ENCODE measurements at regions not wholly inside any gene's neighbourhood (a gene's known extent, or its start where the extent isn't known, plus 50 kb on each side); places are given as distances from the start of the nearest gene placed in this dataset.
"Not testable (repeated sequence)": the region's sequence is repeated elsewhere in the genome, so short reads cannot be mapped to it uniquely, and the experiment has no call there.

DNA sequence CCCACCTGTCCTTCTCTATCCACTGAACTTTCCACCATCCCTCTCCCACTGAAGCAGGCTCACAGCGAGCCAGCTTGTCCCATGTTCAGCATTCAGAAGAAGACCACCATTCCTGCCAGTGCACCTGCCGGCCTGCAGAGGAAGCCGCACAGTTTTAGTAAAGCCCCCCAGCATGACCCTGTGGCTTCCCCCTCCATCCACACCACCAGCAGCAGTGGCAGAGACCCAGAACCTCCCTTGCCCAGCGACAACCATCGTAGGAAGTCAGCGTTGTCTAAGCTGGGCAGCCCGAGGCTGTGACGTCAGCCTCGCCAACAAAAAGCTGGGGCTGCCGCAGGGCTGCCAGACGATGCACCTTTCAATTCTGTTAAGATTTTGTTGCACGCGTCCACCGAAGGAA is 66.6 kb upstream of the TAMM41 start:
- H3K4me3 ChIP-seq (ENCODE audit: low read depth, low read length) = no peak overlapping the region
- H3K9me3 ChIP-seq (ENCODE audit: control insufficient read depth in 2 of 2, low read length in 2 of 2) = no peaks in the 10 kb centered on the region
- H3K27me3 Mint-ChIP-seq = no peaks in the 10 kb centered on the region
- no peaks in the 10 kb centered on the region for H3K36me3 ChIP-seq (ENCODE audit: control insufficient read depth, insufficient read depth, low read length)
- H3K4me3 Mint-ChIP-seq = peak overlapping the region in 1 of 4 donors; percentile 5
- H3K4me1 ChIP-seq (ENCODE audit: control insufficient read depth, insufficient read depth, low read length, poor library complexity, severe bottlenecking) = peaks cover 13% of the 10 kb centered on the region
- no peaks in the 10 kb centered on the region for H3K36me3 Mint-ChIP-seq
- DNase-seq = no peak
- no peaks in the 10 kb centered on the region for H3K27me3 ChIP-seq (ENCODE audit: control insufficient read depth, insufficient read depth, low read length)
- H3K4me1 Mint-ChIP-seq = peaks cover 0 to 19% (median 4%) of the 10 kb centered on the region in 4 donors
- no peaks in the 10 kb centered on the region for H3K9me3 Mint-ChIP-seq
- H3K27ac ChIP-seq (ENCODE audit: insufficient read depth, low read length, poor library complexity, severe bottlenecking) = no peak overlapping the region
- no peak overlapping the region for H3K27ac Mint-ChIP-seq
- ATAC-seq (ENCODE audit: low read depth in 2 of 2) = no peak

DNA sequence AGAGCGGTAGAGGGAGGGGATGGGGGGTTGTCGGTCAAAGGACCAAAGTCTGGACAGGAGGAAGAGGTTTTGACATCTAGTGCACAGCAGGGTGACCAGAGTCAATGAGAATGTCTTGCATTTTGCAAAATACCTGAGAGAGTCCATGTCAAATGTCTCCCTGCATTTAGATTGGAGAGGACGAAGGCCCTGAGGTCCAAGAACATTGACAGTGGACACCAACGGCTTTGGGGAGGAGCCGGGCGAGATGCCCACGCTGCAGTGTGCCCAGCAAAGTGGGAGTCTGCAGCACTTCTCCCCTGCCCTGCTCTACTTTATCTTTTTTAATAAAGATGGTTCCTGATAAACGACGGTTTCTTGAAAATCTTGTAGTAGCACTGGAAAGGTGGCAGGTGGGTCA is 67.4 kb upstream of the TAMM41 start:
- H3K27me3 ChIP-seq (ENCODE audit: control insufficient read depth, insufficient read depth, low read length) = no peaks in the 10 kb centered on the region
- ATAC-seq (ENCODE audit: low read depth in 2 of 2) (no peak), DNase-seq (no peak)
- no peaks in the 10 kb centered on the region for H3K9me3 ChIP-seq (ENCODE audit: control insufficient read depth in 2 of 2, low read length in 2 of 2)
- Mint-ChIP-seq H3K27me3 (no peaks in the 10 kb centered on the region), H3K4me3 (no peak overlapping the region), H3K4me1 (peaks cover 0 to 12% (median 3%) of the 10 kb centered on the region in 4 donors), H3K36me3 (no peaks in the 10 kb centered on the region), H3K9me3 (no peaks in the 10 kb centered on the region), H3K27ac (no peak overlapping the region)
- no peaks in the 10 kb centered on the region for H3K36me3 ChIP-seq (ENCODE audit: control insufficient read depth, insufficient read depth, low read length)
- H3K27ac ChIP-seq (ENCODE audit: insufficient read depth, low read length, poor library complexity, severe bottlenecking) = no peak overlapping the region
- no peak overlapping the region for H3K4me3 ChIP-seq (ENCODE audit: low read depth, low read length)
- H3K4me1 ChIP-seq (ENCODE audit: control insufficient read depth, insufficient read depth, low read length, poor library complexity, severe bottlenecking) = peaks cover 13% of the 10 kb centered on the region

DNA sequence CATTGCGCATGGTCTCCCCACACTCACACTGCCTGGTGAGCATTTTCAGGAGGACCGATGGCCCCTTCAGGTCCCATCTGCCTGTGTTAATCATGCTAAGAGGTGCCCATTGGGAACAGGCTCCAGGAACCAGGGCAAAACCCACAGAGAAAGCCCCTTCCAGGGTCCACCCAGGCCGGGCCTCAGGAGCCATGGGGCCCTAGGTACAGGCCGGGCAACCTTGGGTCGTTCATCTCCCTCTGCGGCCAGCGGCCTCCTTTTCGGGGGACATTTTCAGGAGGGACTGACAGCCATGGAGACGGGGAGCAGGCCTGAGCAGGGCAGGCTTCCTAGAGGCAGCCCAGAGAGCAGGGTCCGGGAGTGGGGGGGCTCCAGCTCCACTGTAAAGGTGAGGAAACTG is 68.0 kb upstream of the TAMM41 start:
- Histone ChIP-seq H3K27me3 (ENCODE audit: control insufficient read depth, insufficient read depth, low read length) (no peaks in the 10 kb centered on the region), H3K27ac (ENCODE audit: insufficient read depth, low read length, poor library complexity, severe bottlenecking) (no peak overlapping the region), H3K9me3 (ENCODE audit: control insufficient read depth in 2 of 2, low read length in 2 of 2) (no peaks in the 10 kb centered on the region), H3K4me3 (ENCODE audit: low read depth, low read length) (no peak overlapping the region), H3K4me1 (ENCODE audit: control insufficient read depth, insufficient read depth, low read length, poor library complexity, severe bottlenecking) (peaks cover 7% of the 10 kb centered on the region), H3K36me3 (ENCODE audit: control insufficient read depth, insufficient read depth, low read length) (no peaks in the 10 kb centered on the region)
- Mint-ChIP-seq H3K9me3 (no peaks in the 10 kb centered on the region), H3K27ac (no peak overlapping the region), H3K27me3 (peaks cover 4% of the 10 kb centered on the region), H3K4me1 (peaks cover 0 to 7% (median 0%) of the 10 kb centered on the region in 4 donors), H3K36me3 (no peaks in the 10 kb centered on the region), H3K4me3 (no peak overlapping the region)
- ATAC-seq (ENCODE audit: low read depth in 2 of 2) = no peak
- no peak for DNase-seq

DNA sequence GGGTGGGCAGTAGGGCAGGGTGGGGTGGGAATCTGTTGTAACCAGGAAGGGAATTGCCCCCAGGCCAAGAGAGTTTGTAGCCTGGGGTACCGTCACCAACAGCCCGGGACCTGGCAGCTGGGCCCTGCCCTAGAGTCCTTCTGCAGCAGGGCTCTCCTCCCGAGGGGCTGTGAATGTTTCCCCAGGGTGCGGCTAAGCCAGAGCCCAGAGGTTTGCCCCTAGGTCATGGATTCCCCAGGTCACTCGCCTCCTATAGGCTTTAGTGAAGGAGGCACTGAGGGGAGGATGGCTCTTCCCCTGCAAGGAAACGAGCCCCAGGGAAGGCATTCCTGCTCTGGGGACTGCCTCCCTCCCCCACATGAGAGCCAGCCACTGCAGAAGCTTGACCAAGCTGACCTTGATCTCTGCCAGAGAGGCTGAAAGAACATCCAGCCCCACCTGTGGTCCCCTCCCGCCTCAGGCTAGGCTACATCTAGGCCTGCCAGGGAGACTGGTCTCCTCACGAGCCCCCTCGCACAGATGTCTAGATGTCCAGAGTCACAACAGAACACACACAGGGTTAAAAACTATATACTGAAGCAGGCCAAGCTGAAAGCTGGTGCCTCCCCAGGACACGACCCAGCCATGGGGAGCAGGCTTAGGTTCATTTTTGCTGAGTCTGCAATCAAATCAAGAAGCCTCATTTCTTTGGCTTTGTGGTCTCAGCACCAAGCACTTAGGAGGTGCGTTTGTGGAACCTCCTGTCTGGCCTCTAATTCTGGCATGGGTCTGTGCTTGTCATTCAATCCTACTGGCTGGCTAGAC is 69.1 kb upstream of the TAMM41 start:
- Mint-ChIP-seq H3K27ac (no peak overlapping the region), H3K27me3 (peaks cover 8% of the 10 kb centered on the region), H3K36me3 (no peaks in the 10 kb centered on the region), H3K4me3 (no peak overlapping the region), H3K4me1 (peaks cover 0 to 2% (median 0%) of the 10 kb centered on the region in 4 donors), H3K9me3 (no peaks in the 10 kb centered on the region)
- H3K27ac ChIP-seq (ENCODE audit: insufficient read depth, low read length, poor library complexity, severe bottlenecking) = no peak overlapping the region
- DNase-seq = no peak
- H3K36me3 ChIP-seq (ENCODE audit: control insufficient read depth, insufficient read depth, low read length) = no peaks in the 10 kb centered on the region
- H3K4me3 ChIP-seq (ENCODE audit: low read depth, low read length) = no peak overlapping the region
- H3K4me1 ChIP-seq (ENCODE audit: control insufficient read depth, insufficient read depth, low read length, poor library complexity, severe bottlenecking) = no peaks in the 10 kb centered on the region
- ATAC-seq (ENCODE audit: low read depth in 2 of 2) = no peak
- no peaks in the 10 kb centered on the region for H3K9me3 ChIP-seq (ENCODE audit: control insufficient read depth in 2 of 2, low read length in 2 of 2)
- H3K27me3 ChIP-seq (ENCODE audit: control insufficient read depth, insufficient read depth, low read length) = no peaks in the 10 kb centered on the region

DNA sequence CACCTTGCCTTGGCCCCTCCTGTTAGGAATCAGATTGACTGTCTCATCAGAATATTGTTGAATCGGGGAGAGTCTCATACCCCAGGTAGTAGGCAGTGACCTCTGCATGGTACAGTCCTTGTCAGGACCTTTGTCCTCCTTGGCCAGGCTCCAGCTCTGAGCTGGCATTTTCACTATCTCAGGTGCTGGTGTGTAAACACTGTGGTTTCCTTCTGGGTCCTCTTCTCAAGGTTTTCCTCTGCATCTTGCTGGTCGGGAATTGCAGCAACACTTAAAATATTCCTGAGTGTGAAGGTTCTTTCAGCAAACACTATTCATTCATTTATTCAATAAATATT is 69.7 kb upstream of the TAMM41 start:
- H3K27me3 ChIP-seq (ENCODE audit: control insufficient read depth, insufficient read depth, low read length); H3K36me3 ChIP-seq (ENCODE audit: control insufficient read depth, insufficient read depth, low read length); H3K9me3 Mint-ChIP-seq; DNase-seq; H3K36me3 Mint-ChIP-seq; H3K27ac Mint-ChIP-seq; H3K27ac ChIP-seq (ENCODE audit: insufficient read depth, low read length, poor library complexity, severe bottlenecking); H3K4me1 Mint-ChIP-seq; H3K4me1 ChIP-seq (ENCODE audit: control insufficient read depth, insufficient read depth, low read length, poor library complexity, severe bottlenecking); H3K9me3 ChIP-seq (ENCODE audit: control insufficient read depth in 2 of 2, low read length in 2 of 2); H3K4me3 Mint-ChIP-seq; H3K4me3 ChIP-seq (ENCODE audit: low read depth, low read length); ATAC-seq (ENCODE audit: low read depth in 2 of 2): not testable (repeated sequence)
- peaks cover 10% of the 10 kb centered on the region for H3K27me3 Mint-ChIP-seq

DNA sequence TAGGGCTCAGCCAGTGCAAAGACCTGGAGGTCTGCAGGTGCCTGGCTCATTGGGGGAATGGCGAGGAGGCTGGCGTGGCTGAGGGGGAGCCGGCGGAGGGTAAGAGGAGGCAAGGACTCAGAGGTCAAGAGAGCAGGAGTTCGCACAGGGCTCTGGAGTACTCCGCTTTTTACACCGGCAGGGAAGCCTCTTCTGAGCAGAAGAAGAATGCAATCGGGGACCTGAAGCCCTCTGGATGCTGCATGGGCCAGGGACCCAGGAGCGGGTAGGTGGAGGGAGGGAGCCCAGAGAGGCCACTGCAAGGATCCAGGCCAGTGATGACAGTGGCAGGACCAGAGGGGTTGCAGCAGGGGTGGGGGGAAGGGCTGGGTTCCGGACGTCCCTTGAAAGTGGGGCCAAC is 70.4 kb upstream of the TAMM41 start:
- no peaks in the 10 kb centered on the region for H3K36me3 Mint-ChIP-seq
- peaks cover 0 to 2% (median 0%) of the 10 kb centered on the region in 7 donors for H3K9me3 Mint-ChIP-seq
- peaks cover 0 to 5% (median 0%) of the 10 kb centered on the region in 4 donors for H3K4me1 Mint-ChIP-seq
- H3K27ac ChIP-seq (ENCODE audit: insufficient read depth, low read length, poor library complexity, severe bottlenecking) = no peak overlapping the region
- no peak overlapping the region for H3K27ac Mint-ChIP-seq
- no peaks in the 10 kb centered on the region for H3K9me3 ChIP-seq (ENCODE audit: control insufficient read depth in 2 of 2, low read length in 2 of 2)
- no peak overlapping the region for H3K4me3 ChIP-seq (ENCODE audit: low read depth, low read length)
- no peak for ATAC-seq (ENCODE audit: low read depth in 2 of 2)
- no peaks in the 10 kb centered on the region for H3K27me3 ChIP-seq (ENCODE audit: control insufficient read depth, insufficient read depth, low read length)
- no peaks in the 10 kb centered on the region for H3K36me3 ChIP-seq (ENCODE audit: control insufficient read depth, insufficient read depth, low read length)
- DNase-seq = no peak
- no peak overlapping the region for H3K4me3 Mint-ChIP-seq
- peaks cover 16% of the 10 kb centered on the region for H3K27me3 Mint-ChIP-seq
- H3K4me1 ChIP-seq (ENCODE audit: control insufficient read depth, insufficient read depth, low read length, poor library complexity, severe bottlenecking) = no peaks in the 10 kb centered on the region

DNA sequence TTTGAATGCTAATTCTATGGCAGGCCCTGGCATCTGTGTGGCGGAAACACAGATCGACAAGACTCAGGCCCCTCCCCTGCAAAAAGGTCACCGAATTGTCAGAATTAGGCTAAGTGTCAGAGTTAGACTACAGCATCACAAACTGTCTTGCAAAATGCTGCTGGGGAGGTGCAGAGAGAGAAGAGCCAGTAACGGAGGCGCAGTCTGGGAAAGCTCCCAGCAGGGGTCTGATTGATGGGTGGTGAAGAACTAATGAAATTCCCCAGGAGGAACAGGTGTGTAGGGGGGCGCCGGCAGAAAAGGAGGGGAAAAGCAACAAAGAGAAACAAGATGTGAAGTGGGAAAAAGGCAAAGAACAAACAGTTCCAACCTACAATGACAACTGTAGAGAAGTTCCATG is 72.7 kb upstream of the TAMM41 start:
- DNase-seq (no peak), ATAC-seq (ENCODE audit: low read depth in 2 of 2) (no peak)
- peaks cover 0 to 2% (median 0%) of the 10 kb centered on the region in 7 donors for H3K9me3 Mint-ChIP-seq
- H3K27me3 Mint-ChIP-seq = peaks cover 24% of the 10 kb centered on the region
- H3K27ac Mint-ChIP-seq = no peak overlapping the region
- no peaks in the 10 kb centered on the region for H3K9me3 ChIP-seq (ENCODE audit: control insufficient read depth in 2 of 2, low read length in 2 of 2)
- H3K4me1 Mint-ChIP-seq = peaks cover 0 to 3% (median 0%) of the 10 kb centered on the region in 4 donors
- no peak overlapping the region for H3K27ac ChIP-seq (ENCODE audit: insufficient read depth, low read length, poor library complexity, severe bottlenecking)
- peaks cover 11% of the 10 kb centered on the region for H3K27me3 ChIP-seq (ENCODE audit: control insufficient read depth, insufficient read depth, low read length)
- no peaks in the 10 kb centered on the region for H3K4me1 ChIP-seq (ENCODE audit: control insufficient read depth, insufficient read depth, low read length, poor library complexity, severe bottlenecking)
- no peaks in the 10 kb centered on the region for H3K36me3 ChIP-seq (ENCODE audit: control insufficient read depth, insufficient read depth, low read length)
- H3K4me3 Mint-ChIP-seq = no peak overlapping the region
- no peak overlapping the region for H3K4me3 ChIP-seq (ENCODE audit: low read depth, low read length)
- no peaks in the 10 kb centered on the region for H3K36me3 Mint-ChIP-seq

DNA sequence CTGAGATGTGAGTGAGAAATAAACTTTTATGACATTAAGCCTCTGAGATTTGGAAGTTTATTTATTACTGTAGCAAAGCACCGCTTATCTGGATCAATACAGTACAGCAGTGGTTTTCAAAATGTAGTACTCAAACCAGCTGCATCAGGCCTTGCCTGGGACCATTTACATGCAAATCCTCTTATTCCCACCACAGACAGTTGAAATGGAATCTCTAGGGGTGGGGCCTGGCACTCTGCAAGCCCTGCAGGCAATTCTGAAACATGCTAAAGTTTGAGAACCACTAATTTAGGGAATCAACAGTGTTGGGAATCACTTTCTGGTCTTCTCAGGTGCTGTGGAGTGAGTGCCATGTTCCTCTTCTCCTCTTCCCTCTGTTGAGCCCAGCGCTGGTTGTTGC is 77.8 kb upstream of the TAMM41 start:
- Histone ChIP-seq H3K4me1 (ENCODE audit: control insufficient read depth, insufficient read depth, low read length, poor library complexity, severe bottlenecking) (no peaks in the 10 kb centered on the region), H3K4me3 (ENCODE audit: low read depth, low read length) (no peak overlapping the region), H3K36me3 (ENCODE audit: control insufficient read depth, insufficient read depth, low read length) (no peaks in the 10 kb centered on the region), H3K27ac (ENCODE audit: insufficient read depth, low read length, poor library complexity, severe bottlenecking) (no peak overlapping the region), H3K27me3 (ENCODE audit: control insufficient read depth, insufficient read depth, low read length) (peaks cover 11% of the 10 kb centered on the region), H3K9me3 (ENCODE audit: control insufficient read depth in 2 of 2, low read length in 2 of 2) (no peaks in the 10 kb centered on the region)
- DNase-seq (no peak), ATAC-seq (ENCODE audit: low read depth in 2 of 2) (no peak)
- Mint-ChIP-seq H3K9me3 (peaks cover 0 to 2% (median 0%) of the 10 kb centered on the region in 7 donors), H3K27me3 (peaks cover 21% of the 10 kb centered on the region), H3K27ac (no peak overlapping the region), H3K4me1 (peaks cover 0 to 3% (median 0%) of the 10 kb centered on the region in 4 donors), H3K4me3 (no peak overlapping the region), H3K36me3 (no peaks in the 10 kb centered on the region)
